SJSA1 (cell line): ENCODE measurements at regions not wholly inside any gene's neighbourhood (a gene's known extent, or its start where the extent isn't known, plus 50 kb on each side); places are given as distances from the start of the nearest gene placed in this dataset.

ENCODE experiments used
- DNase-seq, 2 experiments: peaks; one replicate each; pipeline ENCODE4 v3.0.0-alpha.2; 2015 to 2020; ENCODE audit warnings: low spot score in 2 of 2, low read depth in 1 of 2
- H3K27ac ChIP-seq: fragments of 250-450 bp; sonication (Bioruptor Pico); 2 replicates; pipeline ENCODE4 v1.5.1; 2020; ENCODE audit warnings: mild to moderate bottlenecking, moderate library complexity
- H3K27me3 ChIP-seq: fragments of 250-450 bp; sonication (Bioruptor Pico); replicated peaks from 2 replicates; pipeline ENCODE4 v1.5.1; 2020; ENCODE audit warnings: mild to moderate bottlenecking, moderate library complexity
- H3K36me3 ChIP-seq: fragments of 250-450 bp; sonication (Bioruptor Pico); 2 replicates; pipeline ENCODE4 v1.5.1; 2020; ENCODE audit warnings: mild to moderate bottlenecking
- H3K4me1 ChIP-seq: fragments of 250-450 bp; sonication (Bioruptor Pico); replicated peaks from 2 replicates; pipeline ENCODE4 v1.6.1; 2021; ENCODE audit warnings: mild to moderate bottlenecking
- H3K4me3 ChIP-seq: fragments of 250-450 bp; sonication (Bioruptor Pico); 2 replicates; pipeline ENCODE4 v1.5.1; 2020; ENCODE audit warnings: mild to moderate bottlenecking
- H3K9me3 ChIP-seq: fragments of 250-450 bp; sonication (Bioruptor Pico); replicated peaks from 2 replicates; pipeline ENCODE4 v1.5.1; 2020; ENCODE audit warnings: mild to moderate bottlenecking

- no peaks in the 10 kb centered on the region for H3K36me3 ChIP-seq
- no peaks in the 10 kb centered on the region for H3K9me3 ChIP-seq
- no peak overlapping the region for H3K27ac ChIP-seq
- DNase-seq: no peak
- no peak overlapping the region for H3K4me3 ChIP-seq
- no peaks in the 10 kb centered on the region for H3K27me3 ChIP-seq
- H3K4me1 ChIP-seq: no peaks in the 10 kb centered on the region
Measured at GRCh38 chr14:47778631-47779030, 103.2 kb upstream of the MDGA2 start.

DNA sequence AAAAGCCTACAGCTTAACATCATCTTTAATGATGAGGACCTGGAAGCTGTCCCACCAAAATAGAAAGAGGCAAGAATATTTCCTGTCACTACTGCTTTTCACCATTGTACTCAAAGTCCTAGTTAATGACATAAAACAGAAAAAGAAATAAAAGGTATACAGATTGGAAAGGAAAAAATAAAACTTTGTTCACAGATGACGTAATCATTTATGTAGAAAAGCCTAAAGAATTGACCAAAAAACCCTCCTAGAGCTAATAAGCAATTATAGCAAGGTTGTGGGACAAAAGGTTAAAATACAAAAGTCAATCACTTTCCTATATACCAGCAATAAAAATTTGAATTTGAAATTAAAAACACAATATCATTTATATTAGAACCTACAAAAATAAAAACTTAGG, 97.2 kb upstream of the MDGA2 start:
- no peaks in the 10 kb centered on the region for H3K27me3 ChIP-seq
- H3K27ac ChIP-seq: no peak overlapping the region

DNA sequence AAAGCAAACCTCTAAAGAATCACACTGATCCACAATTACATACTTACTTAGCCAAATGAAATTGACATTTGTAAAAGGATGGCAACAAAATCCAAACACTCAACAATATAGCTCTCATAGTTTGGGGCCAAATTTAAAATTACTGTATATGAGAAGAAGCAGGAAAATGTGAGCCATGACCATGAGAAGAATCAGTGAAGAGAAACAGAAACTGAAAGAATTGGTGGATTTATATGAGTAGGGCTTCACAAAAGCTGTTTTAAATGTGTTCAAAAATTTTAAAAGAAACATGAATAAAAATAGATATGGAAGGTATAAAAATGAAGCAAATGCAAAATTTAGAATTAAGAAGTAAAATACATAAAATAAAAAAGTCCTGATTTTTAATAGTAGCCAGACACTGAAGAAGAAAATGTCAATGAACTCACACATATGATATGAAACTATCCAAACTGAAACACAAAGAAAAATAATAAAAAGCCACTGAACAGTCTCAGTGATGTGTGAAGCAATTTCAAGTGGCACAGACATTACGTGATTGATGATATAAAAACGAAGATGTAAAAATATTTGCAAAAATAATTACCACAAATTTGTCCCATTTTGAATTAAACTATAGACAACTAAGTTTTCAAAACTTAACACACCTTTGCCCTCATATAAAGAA, 87.9 kb upstream of the MDGA2 start:
- no peak for DNase-seq
- Histone ChIP-seq H3K4me3 (no peak overlapping the region), H3K27me3 (no peaks in the 10 kb centered on the region), H3K4me1 (no peaks in the 10 kb centered on the region), H3K36me3 (no peaks in the 10 kb centered on the region), H3K27ac (no peak overlapping the region), H3K9me3 (no peaks in the 10 kb centered on the region)

More for the DNA sequence above, 97.2 kb upstream of the MDGA2 start:
- no peak for DNase-seq
- H3K4me3 ChIP-seq: no peak overlapping the region
- no peaks in the 10 kb centered on the region for H3K4me1 ChIP-seq
- H3K9me3 ChIP-seq: no peaks in the 10 kb centered on the region
- no peaks in the 10 kb centered on the region for H3K36me3 ChIP-seq

- no peak overlapping the region for H3K4me3 ChIP-seq
- H3K27me3 ChIP-seq: no peaks in the 10 kb centered on the region
- no peaks in the 10 kb centered on the region for H3K36me3 ChIP-seq
- no peaks in the 10 kb centered on the region for H3K4me1 ChIP-seq
- no peak for DNase-seq
- no peak overlapping the region for H3K27ac ChIP-seq
- no peaks in the 10 kb centered on the region for H3K9me3 ChIP-seq
Measured at GRCh38 chr14:47746986-47747385, 71.6 kb upstream of the MDGA2 start.

- Histone ChIP-seq H3K36me3 (no peaks in the 10 kb centered on the region), H3K27me3 (no peaks in the 10 kb centered on the region), H3K4me1 (no peaks in the 10 kb centered on the region), H3K9me3 (no peaks in the 10 kb centered on the region), H3K4me3 (no peak overlapping the region), H3K27ac (no peak overlapping the region)
- no peak for DNase-seq
Measured at GRCh38 chr14:47744155-47744554, 68.8 kb upstream of the MDGA2 start.

DNA sequence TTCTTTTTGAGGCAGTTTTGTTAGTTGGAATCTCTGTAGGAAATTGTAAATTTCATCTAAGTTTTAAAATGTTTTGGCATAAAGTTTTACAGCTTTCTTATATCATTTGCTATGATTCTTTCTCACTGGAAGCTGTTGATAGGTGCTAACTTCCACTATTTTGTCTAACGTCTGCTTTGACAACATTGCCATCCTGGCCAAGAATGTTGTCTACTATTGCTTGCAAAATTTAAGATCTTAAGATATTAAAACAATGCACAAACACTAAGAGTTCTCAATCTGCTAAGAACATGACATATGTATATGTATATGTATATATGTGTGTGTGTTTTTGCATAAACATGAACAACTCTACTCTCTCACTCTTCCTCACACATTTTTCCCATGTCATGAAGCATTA, 64.1 kb upstream of the MDGA2 start:
- no peaks in the 10 kb centered on the region for H3K27me3 ChIP-seq
- no peak for DNase-seq

DNA sequence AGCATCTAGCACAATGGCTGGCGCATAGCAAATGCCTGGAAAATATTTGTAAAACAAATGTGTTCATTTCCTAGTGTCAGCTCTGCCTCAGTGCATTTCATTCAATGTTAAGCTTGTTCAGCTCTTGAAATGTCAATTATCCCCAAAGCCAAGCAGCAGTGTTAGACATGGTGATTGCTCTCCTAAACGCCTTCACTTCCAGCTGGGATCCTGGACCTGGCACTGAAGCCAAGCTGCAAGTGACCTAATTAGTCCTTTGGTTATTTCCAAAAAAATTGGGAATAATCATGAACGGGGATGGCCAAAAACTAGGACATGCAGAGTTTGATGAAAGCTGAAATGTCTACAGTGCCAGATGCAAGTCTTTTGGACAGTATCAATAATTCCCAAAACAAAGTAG, 54.9 kb upstream of the MDGA2 start:
- H3K27ac ChIP-seq: no peak overlapping the region
- H3K4me1 ChIP-seq: no peaks in the 10 kb centered on the region
- no peak overlapping the region for H3K4me3 ChIP-seq
- H3K9me3 ChIP-seq: no peaks in the 10 kb centered on the region
- DNase-seq: no peak
- H3K27me3 ChIP-seq: no peaks in the 10 kb centered on the region
- no peaks in the 10 kb centered on the region for H3K36me3 ChIP-seq

More for the DNA sequence above, 64.1 kb upstream of the MDGA2 start:
- Histone ChIP-seq H3K4me3 (no peak overlapping the region), H3K9me3 (no peaks in the 10 kb centered on the region), H3K4me1 (no peaks in the 10 kb centered on the region), H3K27ac (no peak overlapping the region), H3K36me3 (no peaks in the 10 kb centered on the region)
